GM12892 (cell line): ENCODE measurements at regions not wholly inside any gene's neighbourhood (a gene's known extent, or its start where the extent isn't known, plus 50 kb on each side); places are given as distances from the start of the nearest gene placed in this dataset.

Experiments used
- POLR2A ChIP-seq: IDR thresholded peaks from 2 replicates; pipeline ENCODE4 v1.6.1; 2011; ENCODE audit warnings: low read depth, low read length, control low read depth
- POLR2AphosphoS5 ChIP-seq: IDR thresholded peaks from 2 replicates; pipeline ENCODE4 v1.6.1; 2011; ENCODE audit warnings: low read depth, low read length, control low read depth

DNA sequence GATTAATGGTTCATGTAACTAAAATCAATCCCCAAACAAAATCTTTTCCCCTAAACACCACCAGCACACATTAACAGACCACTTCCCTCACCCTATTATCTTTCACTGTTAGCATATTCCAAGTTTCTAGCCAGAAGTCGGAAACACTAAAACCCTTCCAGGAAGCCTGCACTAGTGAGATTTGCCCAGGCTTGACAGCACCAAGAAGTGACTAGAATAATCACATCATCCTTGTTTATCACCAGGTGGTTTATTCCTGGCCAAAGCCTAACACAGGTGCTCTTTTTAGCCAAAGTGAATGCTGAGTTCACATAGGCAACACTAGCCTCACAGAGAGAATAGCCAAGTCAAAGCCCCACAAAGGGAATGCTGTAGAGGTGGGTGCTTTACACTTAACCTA, 221.2 kb upstream of the HNRNPA3 start:
- no peak for TF ChIP-seq POLR2A
- no peak for TF ChIP-seq POLR2AphosphoS5
